Peyer's patch (tissue), 4 donors: ENCODE measurements at regions not wholly inside any gene's neighbourhood (a gene's known extent, or its start where the extent isn't known, plus 50 kb on each side); places are given as distances from the start of the nearest gene placed in this dataset.

Experiments
- DNase-seq, 3 donors: peaks; one replicate each; pipeline ENCODE4 v3.0.0-alpha.2; 2017 to 2019
- H3K27ac ChIP-seq, 4 donors: fragments of 200-600 bp; sonication (generic); one replicate each; pipeline ENCODE4 v1.5.1; 2016 to 2019
- H3K27me3 ChIP-seq, 2 donors: fragments of 200-600 bp; sonication (generic); one replicate each; pipeline ENCODE4 v1.5.1; 2019
- H3K36me3 ChIP-seq, 3 donors: fragments of 200-600 bp; sonication (generic); one replicate each; pipeline ENCODE4 v1.5.1; 2016 to 2019
- H3K4me1 ChIP-seq, 4 donors: fragments of 200-600 bp; sonication (generic); one replicate each; pipeline ENCODE4 v1.5.1; 2016 to 2019
- H3K4me3 ChIP-seq, 4 donors: fragments of 200-600 bp; sonication (generic); 1 replicate in 3 of 4; 2 replicates in 1 of 4; pipeline ENCODE4 v1.5.1; 2016 to 2019; ENCODE audit warnings: mild to moderate bottlenecking in 1 of 4
- H3K9me3 ChIP-seq, 4 donors: fragments of 200-600 bp; sonication (generic); one replicate each; pipeline ENCODE4 v1.5.1; 2016 to 2019; ENCODE audit warnings: mild to moderate bottlenecking in 1 of 4
- CTCF ChIP-seq, 6 experiments: fragments of 450-650 bp in 4 of 6; fragments of 200-600 bp in 2 of 6; sonication (generic) in 1 of 6; IDR thresholded peaks; one replicate each; pipeline ENCODE4 v1.5.1; 2017 to 2019; ENCODE audit warnings: antibody characterized with exemption in 6 of 6, mild to moderate bottlenecking in 3 of 6, moderate library complexity in 1 of 6
- POLR2A ChIP-seq, 2 donors: fragments of 450-650 bp; IDR thresholded peaks; one replicate each; pipeline ENCODE4 v1.5.1; 2017; ENCODE audit warnings: antibody characterized with exemption in 2 of 2, mild to moderate bottlenecking in 2 of 2, moderate library complexity in 2 of 2

DNA sequence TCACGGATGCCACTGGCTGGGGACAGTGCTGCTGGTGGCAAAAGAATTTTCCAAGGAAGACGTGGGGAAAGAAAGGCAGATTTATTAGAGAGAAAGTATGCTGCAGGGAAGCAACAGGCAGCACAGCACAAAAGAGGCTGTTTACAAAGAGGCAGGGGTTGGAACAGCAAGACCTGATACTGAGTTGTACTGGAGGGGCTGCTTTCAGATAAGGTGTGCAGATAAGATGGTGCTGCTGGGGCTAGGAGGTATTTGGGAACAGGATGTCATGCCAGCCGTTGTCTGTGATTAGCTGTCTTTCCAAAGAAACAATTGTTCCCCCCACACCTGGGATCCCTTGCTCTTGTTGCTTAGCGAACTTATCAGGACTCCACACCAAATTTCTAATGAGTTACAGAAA, 2023.3 kb upstream of the PCDH20 start:
- TF ChIP-seq CTCF (IDR thresholded peaks at IDR 0.05): no peak
- no peak for TF ChIP-seq POLR2A (IDR thresholded peaks at IDR 0.05)
- no peaks in the 10 kb centered on the region for H3K27me3 ChIP-seq
- H3K27ac ChIP-seq: no peak overlapping the region
- no peaks in the 10 kb centered on the region for H3K4me1 ChIP-seq
- H3K4me3 ChIP-seq: no peak overlapping the region
- H3K36me3 ChIP-seq: no peaks in the 10 kb centered on the region
- H3K9me3 ChIP-seq: no peaks in the 10 kb centered on the region
- no peak for DNase-seq

GRCh38 chr13:63436325-63436668, 2020.6 kb upstream of the PCDH20 start:
- Histone ChIP-seq H3K4me1 (no peaks in the 10 kb centered on the region), H3K27ac (no peak overlapping the region), H3K36me3 (no peaks in the 10 kb centered on the region), H3K4me3 (no peak overlapping the region), H3K9me3 (no peaks in the 10 kb centered on the region), H3K27me3 (no peaks in the 10 kb centered on the region)
- DNase-seq: no peak
- TF ChIP-seq POLR2A (IDR thresholded peaks at IDR 0.05): no peak
- no peak for TF ChIP-seq CTCF (IDR thresholded peaks at IDR 0.05)

GRCh38 chr13:63435667-63436324, 2020.1 kb upstream of the PCDH20 start:
- H3K9me3 ChIP-seq: no peaks in the 10 kb centered on the region
- TF ChIP-seq POLR2A (IDR thresholded peaks at IDR 0.05) (no peak), CTCF (IDR thresholded peaks at IDR 0.05) (no peak)
- DNase-seq: no peak
- no peaks in the 10 kb centered on the region for H3K4me1 ChIP-seq
- no peaks in the 10 kb centered on the region for H3K36me3 ChIP-seq
- H3K4me3 ChIP-seq: no peak overlapping the region
- H3K27me3 ChIP-seq: no peaks in the 10 kb centered on the region
- H3K27ac ChIP-seq: no peak overlapping the region

- Histone ChIP-seq H3K9me3 (no peaks in the 10 kb centered on the region), H3K4me1 (no peaks in the 10 kb centered on the region), H3K4me3 (no peak overlapping the region), H3K36me3 (no peaks in the 10 kb centered on the region), H3K27me3 (no peaks in the 10 kb centered on the region), H3K27ac (no peak overlapping the region)
- TF ChIP-seq CTCF (IDR thresholded peaks at IDR 0.05): no peak
- no peak for TF ChIP-seq POLR2A (IDR thresholded peaks at IDR 0.05)
- DNase-seq: no peak
These were observed 2018.0 kb upstream of the PCDH20 start for GRCh38 chr13:63433546-63434150.

- no peak for TF ChIP-seq CTCF (IDR thresholded peaks at IDR 0.05)
- no peak for TF ChIP-seq POLR2A (IDR thresholded peaks at IDR 0.05)
- no peak for DNase-seq
- Histone ChIP-seq H3K4me1 (no peaks in the 10 kb centered on the region), H3K27me3 (no peaks in the 10 kb centered on the region), H3K36me3 (no peaks in the 10 kb centered on the region), H3K27ac (no peak overlapping the region), H3K4me3 (no peak overlapping the region), H3K9me3 (no peaks in the 10 kb centered on the region)
These were observed 2011.5 kb upstream of the PCDH20 start for GRCh38 chr13:63427170-63427569.
